ENCODE measurements at regions not wholly inside any gene's neighbourhood (a gene's known extent, or its start where the extent isn't known, plus 50 kb on each side); places are given as distances from the start of the nearest gene placed in this dataset.

GRCh38 chr2:195049372-195050031, 607.5 kb upstream of the SLC39A10 start:
- intact Hi-C loops (cut with micrococcal nuclease) = no loop called here
- Mint-ChIP-seq H3K4me1 (no peaks in the 10 kb centered on the region), H3K27ac (no peak overlapping the region), H3K9me3 (no peaks in the 10 kb centered on the region), H3K4me3 (no peak overlapping the region), H3K27me3 (no peaks in the 10 kb centered on the region), H3K36me3 (ENCODE audit: low read depth) (no peaks in the 10 kb centered on the region)
- DNase-seq = no peak
- POLR2A ChIA-PET = no interaction called here
- TF ChIP-seq CTCF (IDR thresholded peaks at IDR 0.05) = no peak
- CTCF ChIA-PET = no interaction called here
- ATAC-seq (ENCODE audit: low read depth) = no peak

DNA sequence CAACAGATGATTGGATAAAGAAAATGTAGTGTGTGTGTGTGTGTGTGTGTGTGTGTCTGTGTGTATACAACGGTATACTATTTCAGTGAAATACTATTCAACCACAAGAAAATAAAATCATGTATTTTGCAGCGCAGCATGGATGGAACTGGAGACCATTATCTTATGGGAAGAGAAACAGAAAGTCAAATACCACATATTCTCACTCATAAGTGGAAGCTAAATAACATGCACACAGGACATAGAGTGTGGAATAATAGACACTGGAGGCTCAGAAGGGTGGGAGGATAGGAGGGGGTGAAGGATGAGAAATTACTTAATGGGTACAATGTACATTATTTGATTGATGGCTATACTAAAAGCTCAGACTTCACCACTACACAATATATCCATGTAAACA, 609.1 kb upstream of the SLC39A10 start:
- ATAC-seq (ENCODE audit: low read depth) (no peak), DNase-seq (no peak)
- no peaks in the 10 kb centered on the region for H3K27me3 Mint-ChIP-seq
- ChIA-PET CTCF (no interaction called here), POLR2A (no interaction called here)
- no peaks in the 10 kb centered on the region for H3K36me3 Mint-ChIP-seq (ENCODE audit: low read depth)
- no peaks in the 10 kb centered on the region for H3K9me3 Mint-ChIP-seq
- intact Hi-C loops (cut with micrococcal nuclease) = no loop called here
- H3K4me1 Mint-ChIP-seq = no peaks in the 10 kb centered on the region
- no peak overlapping the region for H3K4me3 Mint-ChIP-seq
- TF ChIP-seq CTCF (IDR thresholded peaks at IDR 0.05) = no peak
- H3K27ac Mint-ChIP-seq = no peak overlapping the region

DNA sequence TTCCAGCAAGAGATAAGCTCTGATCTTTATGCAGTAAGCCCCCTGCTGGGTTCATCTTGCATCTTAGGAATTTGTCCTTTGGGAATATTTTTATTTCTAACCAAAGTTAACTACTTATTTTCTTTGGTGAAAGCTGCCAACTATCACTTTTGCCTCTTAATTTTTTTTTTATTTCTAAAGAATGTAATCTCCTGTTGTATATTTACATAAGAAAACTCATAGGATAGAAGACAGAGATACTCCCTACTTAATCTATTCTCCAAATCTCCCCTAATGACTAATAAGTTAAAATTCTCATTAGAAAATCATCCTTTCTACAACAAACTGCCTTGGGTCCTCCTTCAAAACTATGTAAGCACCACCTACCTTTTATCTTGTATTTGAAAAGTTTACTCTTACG, 612.2 kb upstream of the SLC39A10 start:
- no peaks in the 10 kb centered on the region for H3K4me1 Mint-ChIP-seq
- POLR2A ChIA-PET = no interaction called here

GRCh38 chr2:195038153-195038552, 618.9 kb upstream of the SLC39A10 start:
- POLR2A ChIA-PET = no interaction called here
- no peaks in the 10 kb centered on the region for H3K36me3 Mint-ChIP-seq (ENCODE audit: low read depth)

More for the DNA sequence above, 612.2 kb upstream of the SLC39A10 start:
- no peak for ATAC-seq (ENCODE audit: low read depth)
- DNase-seq = no peak
- H3K36me3 Mint-ChIP-seq (ENCODE audit: low read depth) = no peaks in the 10 kb centered on the region
- CTCF ChIA-PET = no interaction called here
- H3K9me3 Mint-ChIP-seq = no peaks in the 10 kb centered on the region
- H3K27me3 Mint-ChIP-seq = peaks cover 3% of the 10 kb centered on the region
- TF ChIP-seq CTCF (IDR thresholded peaks at IDR 0.05) = no peak
- intact Hi-C loops (cut with micrococcal nuclease) = no loop called here
- no peak overlapping the region for H3K4me3 Mint-ChIP-seq
- H3K27ac Mint-ChIP-seq = no peak overlapping the region

GRCh38 chr2:195037045-195037444, 620.0 kb upstream of the SLC39A10 start:
- no peak for DNase-seq
- TF ChIP-seq CTCF (IDR thresholded peaks at IDR 0.05) = no peak
- POLR2A ChIA-PET = no interaction called here
- Mint-ChIP-seq H3K27ac (no peak overlapping the region), H3K36me3 (ENCODE audit: low read depth) (no peaks in the 10 kb centered on the region), H3K4me3 (no peak overlapping the region), H3K27me3 (peaks cover 3% of the 10 kb centered on the region), H3K4me1 (no peaks in the 10 kb centered on the region), H3K9me3 (no peaks in the 10 kb centered on the region)
- intact Hi-C loops (cut with micrococcal nuclease) = no loop called here
- CTCF ChIA-PET = no interaction called here
- ATAC-seq (ENCODE audit: low read depth) = no peak

More at GRCh38 chr2:195038153-195038552, 618.9 kb upstream of the SLC39A10 start:
- no peak overlapping the region for H3K27ac Mint-ChIP-seq
- no peaks in the 10 kb centered on the region for H3K4me1 Mint-ChIP-seq
- H3K4me3 Mint-ChIP-seq = no peak overlapping the region
- H3K27me3 Mint-ChIP-seq = peaks cover 3% of the 10 kb centered on the region
- intact Hi-C loops (cut with micrococcal nuclease) = no loop called here
- TF ChIP-seq CTCF (IDR thresholded peaks at IDR 0.05) = no peak
- DNase-seq = no peak
- CTCF ChIA-PET = no interaction called here
- no peaks in the 10 kb centered on the region for H3K9me3 Mint-ChIP-seq
- ATAC-seq (ENCODE audit: low read depth) = no peak
